Right atrium auricular region (tissue), 2 donors: ENCODE measurements at regions not wholly inside any gene's neighbourhood (a gene's known extent, or its start where the extent isn't known, plus 50 kb on each side); places are given as distances from the start of the nearest gene placed in this dataset.
"Not testable (repeated sequence)": the region's sequence is repeated elsewhere in the genome, so short reads cannot be mapped to it uniquely, and the experiment has no call there.

Experiments used
- DNase-seq: peaks from one replicate; pipeline ENCODE4 v3.0.0-alpha.2; 2019; ENCODE audit warnings: low spot score
- H3K27ac ChIP-seq, 2 donors: fragments of 200-600 bp; sonication (generic); 1 replicate in 1 of 2; 2 replicates in 1 of 2; pipeline ENCODE4 v1.5.1; 2016 to 2019
- H3K27me3 ChIP-seq, 2 donors: fragments of 200-600 bp; sonication (generic); one replicate each; pipeline versions ENCODE4 v1.5.1 to v1.6.0; 2017 to 2019
- H3K36me3 ChIP-seq: fragments of 200-600 bp; sonication (generic); one replicate; pipeline ENCODE4 v1.5.1; 2016
- H3K4me1 ChIP-seq, 2 donors: fragments of 200-600 bp; sonication (generic); one replicate each; pipeline versions ENCODE4 v1.5.1 to v1.6.0; 2017 to 2019
- H3K4me3 ChIP-seq, 2 donors: fragments of 200-600 bp; sonication (generic); 1 replicate in 1 of 2; 2 replicates in 1 of 2; pipeline ENCODE4 v1.5.1; 2017 to 2019; ENCODE audit warnings: mild to moderate bottlenecking in 1 of 2, moderate library complexity in 1 of 2
- H3K9me3 ChIP-seq, 2 donors: fragments of 200-600 bp; sonication (generic); one replicate each; pipeline ENCODE4 v1.5.1; 2019
- TF ChIP-seq, protein P1 (sequence below), 2 donors: fragments of 200-600 bp; sonication (generic); IDR thresholded peaks; one replicate each; pipeline ENCODE4 v1.5.1; 2019; ENCODE audit warnings: antibody characterized with exemption in 2 of 2

DNA sequence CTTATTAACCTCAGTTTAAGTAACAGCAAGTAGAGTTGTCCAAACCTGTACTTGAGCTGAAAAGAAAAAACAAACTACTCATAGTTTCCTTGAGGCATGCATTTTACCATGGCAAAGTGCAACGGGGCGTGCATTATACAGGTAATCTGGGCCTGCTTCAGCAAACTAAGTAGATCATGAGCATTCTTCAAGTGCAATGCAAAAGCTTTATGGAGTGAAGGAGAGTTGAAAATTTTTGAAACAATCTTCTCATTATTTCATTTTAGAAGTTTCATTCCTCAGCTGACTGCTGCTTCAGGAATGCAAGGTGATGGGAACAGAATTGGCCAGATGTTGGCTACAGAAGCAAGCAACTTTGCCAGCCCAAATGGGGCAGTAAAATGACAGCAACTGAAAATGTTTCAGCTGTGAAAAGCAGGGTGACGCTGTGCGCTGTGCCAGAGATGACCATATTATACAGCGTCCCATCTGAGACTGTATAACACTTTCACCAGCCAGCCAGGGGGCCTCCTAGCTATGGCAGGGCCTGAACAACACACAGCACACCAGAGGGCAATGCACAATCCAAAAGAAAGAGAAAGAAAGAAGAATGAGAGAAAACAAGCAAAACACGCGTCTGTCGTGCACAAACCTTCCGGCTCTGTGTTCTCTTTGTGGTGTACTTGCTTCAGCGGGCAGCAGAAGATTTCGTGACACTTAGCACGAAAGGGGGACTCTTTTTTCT lies 145.5 kb upstream of the FGF13 start:
- Histone ChIP-seq H3K4me3 (no peak overlapping the region), H3K27ac (no peak overlapping the region), H3K36me3 (no peaks in the 10 kb centered on the region), H3K27me3 (no peaks in the 10 kb centered on the region), H3K9me3 (no peaks in the 10 kb centered on the region), H3K4me1 (no peaks in the 10 kb centered on the region)
- TF ChIP-seq, protein P1, sequence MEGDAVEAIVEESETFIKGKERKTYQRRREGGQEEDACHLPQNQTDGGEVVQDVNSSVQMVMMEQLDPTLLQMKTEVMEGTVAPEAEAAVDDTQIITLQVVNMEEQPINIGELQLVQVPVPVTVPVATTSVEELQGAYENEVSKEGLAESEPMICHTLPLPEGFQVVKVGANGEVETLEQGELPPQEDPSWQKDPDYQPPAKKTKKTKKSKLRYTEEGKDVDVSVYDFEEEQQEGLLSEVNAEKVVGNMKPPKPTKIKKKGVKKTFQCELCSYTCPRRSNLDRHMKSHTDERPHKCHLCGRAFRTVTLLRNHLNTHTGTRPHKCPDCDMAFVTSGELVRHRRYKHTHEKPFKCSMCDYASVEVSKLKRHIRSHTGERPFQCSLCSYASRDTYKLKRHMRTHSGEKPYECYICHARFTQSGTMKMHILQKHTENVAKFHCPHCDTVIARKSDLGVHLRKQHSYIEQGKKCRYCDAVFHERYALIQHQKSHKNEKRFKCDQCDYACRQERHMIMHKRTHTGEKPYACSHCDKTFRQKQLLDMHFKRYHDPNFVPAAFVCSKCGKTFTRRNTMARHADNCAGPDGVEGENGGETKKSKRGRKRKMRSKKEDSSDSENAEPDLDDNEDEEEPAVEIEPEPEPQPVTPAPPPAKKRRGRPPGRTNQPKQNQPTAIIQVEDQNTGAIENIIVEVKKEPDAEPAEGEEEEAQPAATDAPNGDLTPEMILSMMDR (IDR thresholded peaks at IDR 0.05): no peak
- DNase-seq: no peak

DNA sequence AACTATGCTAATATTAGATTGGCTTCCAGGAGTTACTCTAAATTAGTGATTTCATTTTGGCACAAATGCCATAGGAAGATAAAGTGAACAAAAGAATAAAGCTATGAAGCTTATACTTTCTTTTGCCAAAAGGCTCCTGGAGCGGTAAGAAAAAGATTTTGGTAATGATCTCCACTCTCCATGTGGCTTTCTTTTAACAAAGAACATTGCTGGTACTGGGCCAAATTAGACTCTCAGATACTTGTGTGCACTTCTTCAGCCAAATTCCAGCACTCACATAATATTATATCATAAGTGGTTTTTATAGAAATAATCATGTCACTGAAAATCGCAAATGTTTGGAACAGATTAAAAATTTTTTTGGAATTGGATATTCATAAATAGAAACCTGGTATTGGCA lies 142.4 kb upstream of the FGF13 start:
- Histone ChIP-seq H3K4me3 (no peak overlapping the region), H3K27me3 (no peaks in the 10 kb centered on the region), H3K4me1 (no peaks in the 10 kb centered on the region), H3K36me3 (no peaks in the 10 kb centered on the region), H3K27ac (no peak overlapping the region), H3K9me3 (no peaks in the 10 kb centered on the region)
- no peak for DNase-seq
- TF ChIP-seq, protein P1 (IDR thresholded peaks at IDR 0.05): no peak

DNA sequence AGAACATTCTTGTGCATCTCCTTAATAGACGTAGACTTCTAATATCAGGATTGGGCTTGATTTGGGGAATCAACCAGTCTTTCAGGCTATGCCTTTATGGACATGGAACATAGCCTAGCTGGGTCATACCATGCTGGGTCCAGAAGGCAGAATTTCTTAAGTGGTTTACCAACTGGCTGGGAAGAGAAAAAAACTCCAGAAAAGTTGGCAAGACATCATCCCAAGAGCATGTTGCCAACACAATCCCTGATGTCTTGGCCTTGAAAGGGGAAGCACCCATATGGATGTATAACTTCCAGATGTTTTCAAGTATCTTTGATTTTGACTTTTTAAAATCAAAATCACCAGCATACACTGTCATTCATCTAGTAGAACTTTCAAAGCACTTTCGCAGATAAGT lies 138.0 kb upstream of the FGF13 start:
- no peaks in the 10 kb centered on the region for H3K27me3 ChIP-seq
- DNase-seq: no peak
- no peaks in the 10 kb centered on the region for H3K36me3 ChIP-seq
- no peak overlapping the region for H3K4me3 ChIP-seq
- H3K27ac ChIP-seq: no peak overlapping the region
- H3K9me3 ChIP-seq: no peaks in the 10 kb centered on the region
- TF ChIP-seq, protein P1 (IDR thresholded peaks at IDR 0.05): no peak
- H3K4me1 ChIP-seq: no peaks in the 10 kb centered on the region

DNA sequence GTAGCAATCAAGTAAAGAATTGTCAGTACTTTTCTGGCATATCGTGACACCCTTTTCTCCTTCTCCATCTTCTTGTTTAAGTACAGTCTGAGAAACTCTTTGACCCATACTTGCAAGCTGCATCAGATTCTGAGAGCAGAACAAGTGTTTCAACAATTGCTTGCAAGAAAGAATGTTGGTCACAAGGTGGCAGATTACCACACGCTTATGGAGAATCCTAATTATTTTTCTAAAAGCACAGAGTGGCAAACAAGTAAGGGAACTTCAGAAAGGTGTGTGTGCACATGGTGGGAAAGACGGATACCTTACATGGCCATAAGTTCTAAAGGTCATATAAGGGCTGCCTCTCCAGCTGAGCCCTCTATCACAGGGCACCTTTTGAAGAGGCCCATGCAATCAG lies 136.4 kb upstream of the FGF13 start:
- no peak for DNase-seq
- H3K36me3 ChIP-seq: no peaks in the 10 kb centered on the region
- H3K9me3 ChIP-seq: no peaks in the 10 kb centered on the region
- H3K27me3 ChIP-seq: no peaks in the 10 kb centered on the region
- H3K4me3 ChIP-seq: no peak overlapping the region
- H3K4me1 ChIP-seq: no peaks in the 10 kb centered on the region
- TF ChIP-seq, protein P1 (IDR thresholded peaks at IDR 0.05): no peak
- no peak overlapping the region for H3K27ac ChIP-seq

DNA sequence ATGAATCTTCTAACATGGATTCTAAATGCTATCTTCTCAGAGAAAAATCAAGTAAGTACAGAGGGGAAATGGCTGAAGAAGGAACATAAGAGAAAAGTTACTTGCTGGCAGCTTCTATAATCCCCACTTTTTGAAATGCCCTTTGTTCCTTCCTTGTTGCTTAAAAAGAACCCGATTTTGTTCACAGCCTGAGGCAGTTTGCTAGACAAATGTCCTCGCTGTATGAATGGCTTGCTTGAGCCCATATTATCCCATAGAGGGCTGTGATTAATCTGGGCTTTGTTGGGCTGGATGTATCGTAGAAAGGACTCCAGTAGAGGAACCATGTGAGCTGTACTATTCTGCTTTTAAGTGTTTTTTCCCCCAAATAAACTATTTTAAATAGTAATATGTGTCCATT lies 134.3 kb upstream of the FGF13 start:
- TF ChIP-seq, protein P1 (IDR thresholded peaks at IDR 0.05): no peak
- Histone ChIP-seq H3K27me3 (no peaks in the 10 kb centered on the region), H3K27ac (no peak overlapping the region), H3K4me3 (no peak overlapping the region), H3K4me1 (no peaks in the 10 kb centered on the region), H3K36me3 (no peaks in the 10 kb centered on the region), H3K9me3 (no peaks in the 10 kb centered on the region)
- no peak for DNase-seq

DNA sequence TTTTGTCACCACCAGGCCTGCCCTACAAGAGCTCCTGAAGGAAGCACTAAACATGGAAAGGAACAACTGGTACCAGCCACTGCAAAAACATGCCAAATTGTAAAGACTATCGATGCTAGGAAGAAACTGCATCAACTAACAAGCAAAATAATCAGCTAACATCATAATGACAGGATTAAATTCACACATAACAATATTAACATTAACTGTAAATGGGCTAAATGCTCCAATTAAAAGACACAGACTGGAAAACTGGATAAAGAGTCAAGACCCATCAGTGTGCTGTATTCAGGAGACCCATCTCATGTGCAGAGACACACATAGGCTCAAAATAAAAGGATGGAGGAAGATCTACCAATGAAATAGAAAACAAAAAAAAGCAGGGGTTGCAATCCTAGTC lies 95.9 kb upstream of the FGF13 start:
- not testable (repeated sequence) for H3K36me3 ChIP-seq, H3K4me3 ChIP-seq, DNase-seq, H3K4me1 ChIP-seq, H3K27me3 ChIP-seq, H3K27ac ChIP-seq
- peaks cover 0 to 14% of the 10 kb centered on the region in 2 donors for H3K9me3 ChIP-seq
